ENCODE measurements at regions not wholly inside any gene's neighbourhood (a gene's known extent, or its start where the extent isn't known, plus 50 kb on each side); places are given as distances from the start of the nearest gene placed in this dataset.

DNA sequence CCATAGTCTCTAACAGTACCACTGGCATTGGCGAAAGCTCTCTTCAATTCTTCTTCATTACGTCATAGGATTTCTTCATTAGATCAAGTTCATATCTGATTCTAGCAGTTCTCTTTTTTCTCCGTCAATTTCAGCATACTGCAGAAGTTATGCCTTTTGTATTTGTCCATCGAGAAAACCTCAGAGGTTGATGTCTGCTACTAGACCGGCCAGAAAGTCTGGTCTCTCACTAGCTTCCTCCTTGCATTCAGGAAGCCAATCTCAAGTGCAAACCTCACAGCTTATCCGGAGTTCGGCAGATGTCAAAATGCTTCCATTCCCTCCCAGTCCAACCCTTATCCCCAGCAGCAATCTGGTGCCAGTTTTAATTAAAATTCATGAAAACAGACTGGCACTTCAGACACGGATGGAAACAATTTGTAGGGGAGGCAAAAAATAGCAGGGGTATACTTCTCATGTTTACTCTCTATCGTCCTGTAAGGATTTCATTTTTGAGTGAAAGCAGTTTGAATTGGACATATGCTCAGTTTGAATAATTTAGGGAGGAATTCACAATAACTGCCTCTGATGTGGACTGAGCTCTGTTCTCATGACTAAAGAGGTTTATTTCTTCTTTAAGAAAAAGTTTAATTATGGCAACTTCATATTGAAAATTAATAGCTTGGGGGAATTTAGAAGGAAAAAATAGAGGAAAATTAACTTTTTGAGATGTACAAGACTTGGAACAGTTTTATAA lies 56.4 kb upstream of the TMC1 start:
- no peak for DNase-seq
- Histone ChIP-seq H3K9me3 (ENCODE audit: control insufficient read depth, low read length) (no peaks in the 10 kb centered on the region), H3K36me3 (ENCODE audit: control insufficient read depth, insufficient read depth, low read length) (no peaks in the 10 kb centered on the region), H3K27me3 (ENCODE audit: control insufficient read depth, insufficient read depth, low read length, poor library complexity, severe bottlenecking) (no peaks in the 10 kb centered on the region), H3K4me3 (ENCODE audit: low read length) (no peak overlapping the region), H3K9ac (ENCODE audit: extremely low read depth, low read length, poor library complexity, severe bottlenecking) (no peak overlapping the region), H3K4me1 (ENCODE audit: control insufficient read depth, insufficient read depth, low read length) (peaks cover 12% of the 10 kb centered on the region), H3K27ac (ENCODE audit: low read depth, low read length) (no peak overlapping the region)
- no peaks in the 10 kb centered on the region for H3K9me3 Mint-ChIP-seq
- H3K27ac Mint-ChIP-seq: no peak overlapping the region
- TF ChIP-seq, protein P1, sequence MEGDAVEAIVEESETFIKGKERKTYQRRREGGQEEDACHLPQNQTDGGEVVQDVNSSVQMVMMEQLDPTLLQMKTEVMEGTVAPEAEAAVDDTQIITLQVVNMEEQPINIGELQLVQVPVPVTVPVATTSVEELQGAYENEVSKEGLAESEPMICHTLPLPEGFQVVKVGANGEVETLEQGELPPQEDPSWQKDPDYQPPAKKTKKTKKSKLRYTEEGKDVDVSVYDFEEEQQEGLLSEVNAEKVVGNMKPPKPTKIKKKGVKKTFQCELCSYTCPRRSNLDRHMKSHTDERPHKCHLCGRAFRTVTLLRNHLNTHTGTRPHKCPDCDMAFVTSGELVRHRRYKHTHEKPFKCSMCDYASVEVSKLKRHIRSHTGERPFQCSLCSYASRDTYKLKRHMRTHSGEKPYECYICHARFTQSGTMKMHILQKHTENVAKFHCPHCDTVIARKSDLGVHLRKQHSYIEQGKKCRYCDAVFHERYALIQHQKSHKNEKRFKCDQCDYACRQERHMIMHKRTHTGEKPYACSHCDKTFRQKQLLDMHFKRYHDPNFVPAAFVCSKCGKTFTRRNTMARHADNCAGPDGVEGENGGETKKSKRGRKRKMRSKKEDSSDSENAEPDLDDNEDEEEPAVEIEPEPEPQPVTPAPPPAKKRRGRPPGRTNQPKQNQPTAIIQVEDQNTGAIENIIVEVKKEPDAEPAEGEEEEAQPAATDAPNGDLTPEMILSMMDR (conservative IDR thresholded peaks at IDR 0.05): no peak
- no peak overlapping the region for H3K4me3 Mint-ChIP-seq
- H3K27me3 Mint-ChIP-seq (ENCODE audit: insufficient read depth): no peaks in the 10 kb centered on the region
- H3K36me3 Mint-ChIP-seq (ENCODE audit: low read depth): no peaks in the 10 kb centered on the region
- peaks cover 15% of the 10 kb centered on the region for H3K4me1 Mint-ChIP-seq
- 93 to 97% methylated on average over 9 of the region's 9 CpGs for WGBS, 2 experiments (ENCODE audit: insufficient coverage in 1 of 2, insufficient read length in 1 of 2)

DNA sequence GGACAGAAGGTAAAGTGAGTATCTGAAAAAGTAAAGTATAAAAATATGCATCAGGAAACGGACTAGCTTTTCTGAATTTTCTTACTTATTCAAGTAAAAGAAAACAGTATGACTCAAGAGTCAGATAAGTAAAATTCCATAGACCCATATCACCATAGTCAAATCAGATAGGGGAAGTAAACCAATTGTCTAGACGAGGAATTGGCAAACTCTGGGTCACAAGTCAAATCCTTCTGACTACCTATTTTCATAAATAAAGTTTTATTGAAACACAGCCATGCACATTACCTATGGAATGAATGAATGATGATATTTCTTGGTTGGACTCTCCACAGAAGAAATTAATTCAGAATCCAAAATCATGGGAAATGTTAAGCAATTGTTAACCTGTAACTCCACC lies 59.1 kb upstream of the TMC1 start:
- no peak overlapping the region for H3K4me3 Mint-ChIP-seq
- TF ChIP-seq, protein P1 (conservative IDR thresholded peaks at IDR 0.05): no peak
- no peaks in the 10 kb centered on the region for H3K27me3 Mint-ChIP-seq (ENCODE audit: insufficient read depth)
- H3K9me3 ChIP-seq (ENCODE audit: control insufficient read depth, low read length): no peaks in the 10 kb centered on the region
- peaks cover 12% of the 10 kb centered on the region for H3K4me1 ChIP-seq (ENCODE audit: control insufficient read depth, insufficient read depth, low read length)
- no peaks in the 10 kb centered on the region for H3K36me3 Mint-ChIP-seq (ENCODE audit: low read depth)
- no peaks in the 10 kb centered on the region for H3K9me3 Mint-ChIP-seq
- DNase-seq: no peak
- no peak overlapping the region for H3K27ac Mint-ChIP-seq
- 88% methylated on average over 2 of the region's 2 CpGs; no CpG with 5 or more reads in 1 of the 2 experiments for WGBS, 2 experiments (ENCODE audit: insufficient coverage in 1 of 2, insufficient read length in 1 of 2)
- H3K4me3 ChIP-seq (ENCODE audit: low read length): no peak overlapping the region
- no peaks in the 10 kb centered on the region for H3K36me3 ChIP-seq (ENCODE audit: control insufficient read depth, insufficient read depth, low read length)
- H3K9ac ChIP-seq (ENCODE audit: extremely low read depth, low read length, poor library complexity, severe bottlenecking): no peak overlapping the region
- H3K27ac ChIP-seq (ENCODE audit: low read depth, low read length): no peak overlapping the region
- peaks cover 15% of the 10 kb centered on the region for H3K4me1 Mint-ChIP-seq
- H3K27me3 ChIP-seq (ENCODE audit: control insufficient read depth, insufficient read depth, low read length, poor library complexity, severe bottlenecking): no peaks in the 10 kb centered on the region

DNA sequence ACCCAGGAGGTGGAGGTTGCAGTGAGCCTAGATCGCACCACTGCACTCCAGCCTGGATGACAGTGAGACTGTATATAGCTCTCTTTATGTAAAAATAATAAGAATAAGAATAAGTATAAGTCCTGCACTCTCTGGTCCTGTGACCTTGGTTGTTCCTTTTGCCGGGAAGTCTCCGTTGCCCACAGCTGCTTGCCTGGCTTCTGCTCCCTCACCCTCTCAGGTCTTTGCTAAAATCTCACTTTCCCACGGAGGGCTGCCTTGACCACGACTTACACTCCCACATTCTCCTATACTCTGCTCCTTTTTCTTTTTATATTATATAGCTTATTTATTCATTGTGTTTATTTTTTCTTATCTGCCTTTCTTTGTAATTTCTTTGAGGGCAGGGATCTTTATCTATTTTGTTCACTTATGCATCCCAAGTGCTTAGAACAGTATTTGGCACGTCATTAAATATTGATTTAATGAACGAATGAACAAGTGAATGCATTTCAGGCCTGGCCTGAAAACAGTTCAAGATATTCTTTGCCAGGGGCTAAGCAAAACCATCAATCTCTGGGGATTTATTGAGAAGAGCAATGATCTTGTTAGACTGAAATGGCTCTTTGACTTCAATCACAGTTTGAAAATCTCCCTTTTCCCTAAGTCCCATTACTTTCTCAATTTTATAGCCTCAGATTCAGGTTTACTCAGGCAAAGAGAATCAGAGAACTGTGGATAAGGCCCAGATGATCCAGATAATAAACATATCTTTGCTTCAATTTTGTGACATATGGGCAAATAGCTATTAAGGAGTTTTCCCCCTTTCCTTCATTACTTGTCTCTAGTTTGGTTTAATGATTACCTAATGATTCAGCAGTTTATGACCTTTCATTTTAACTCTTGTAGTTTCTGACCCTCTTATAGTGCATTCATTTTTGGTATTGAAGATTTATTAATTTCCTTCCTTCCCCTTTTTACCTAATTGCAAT lies 60.8 kb upstream of the TMC1 start:
- WGBS, 2 experiments (ENCODE audit: insufficient coverage in 1 of 2, insufficient read length in 1 of 2): 88 to 95% methylated on average over 2 to 6 of the region's 7 CpGs
- H3K27me3 ChIP-seq (ENCODE audit: control insufficient read depth, insufficient read depth, low read length, poor library complexity, severe bottlenecking): no peaks in the 10 kb centered on the region
- H3K9ac ChIP-seq (ENCODE audit: extremely low read depth, low read length, poor library complexity, severe bottlenecking): no peak overlapping the region
- H3K4me1 ChIP-seq (ENCODE audit: control insufficient read depth, insufficient read depth, low read length): peaks cover 9% of the 10 kb centered on the region
- H3K9me3 ChIP-seq (ENCODE audit: control insufficient read depth, low read length): no peaks in the 10 kb centered on the region
- H3K4me1 Mint-ChIP-seq: peaks cover 17% of the 10 kb centered on the region
- no peaks in the 10 kb centered on the region for H3K9me3 Mint-ChIP-seq
- TF ChIP-seq, protein P1 (conservative IDR thresholded peaks at IDR 0.05): no peak
- no peaks in the 10 kb centered on the region for H3K36me3 ChIP-seq (ENCODE audit: control insufficient read depth, insufficient read depth, low read length)
- DNase-seq: no peak
- no peak overlapping the region for H3K4me3 Mint-ChIP-seq
- H3K4me3 ChIP-seq (ENCODE audit: low read length): no peak overlapping the region
- H3K27ac Mint-ChIP-seq: peak overlapping the region; percentile 76
- H3K27ac ChIP-seq (ENCODE audit: low read depth, low read length): no peak overlapping the region
- H3K27me3 Mint-ChIP-seq (ENCODE audit: insufficient read depth): no peaks in the 10 kb centered on the region
- no peaks in the 10 kb centered on the region for H3K36me3 Mint-ChIP-seq (ENCODE audit: low read depth)

Data from endodermal cell (in vitro differentiated cells).